Neural cell (in vitro differentiated cells): ENCODE measurements at regions not wholly inside any gene's neighbourhood (a gene's known extent, or its start where the extent isn't known, plus 50 kb on each side); places are given as distances from the start of the nearest gene placed in this dataset.

Experiments used
- H2AFZ ChIP-seq: fragments of 200-600, 300-800 bp; sonication (generic), shearing (Covaris generic); 2 replicates; pipeline ENCODE4 v1.6.0; 2014; ENCODE audit warnings: low read depth, mild to moderate bottlenecking, antibody characterized with exemption, low read length, moderate library complexity
- H3F3A ChIP-seq: fragments of 200-600 bp; shearing (Covaris generic); 2 replicates; pipeline ENCODE4 v1.6.1; 2016; ENCODE audit warnings: mild to moderate bottlenecking, moderate library complexity, mixed read lengths, antibody characterized with exemption, low read length; ENCODE audit not compliant: insufficient read depth, poor library complexity, severe bottlenecking
- H3K27ac ChIP-seq: fragments of 200-600, 300-800 bp; sonication (generic), shearing (Covaris generic); 2 replicates; pipeline ENCODE4 v1.5.1; 2014; ENCODE audit warnings: mild to moderate bottlenecking, low read length, moderate library complexity
- H3K27me3 ChIP-seq: fragments of 300-800, 200-600 bp; sonication (generic), shearing (Covaris generic); 2 replicates; pipeline ENCODE4 v1.6.0; 2014; ENCODE audit warnings: mild to moderate bottlenecking, low read depth, low read length, moderate library complexity; ENCODE audit not compliant: insufficient read depth
- H3K36me3 ChIP-seq: fragments of 300-800, 200-600 bp; sonication (generic), shearing (Covaris generic); 2 replicates; pipeline ENCODE4 v1.5.1; 2014; ENCODE audit warnings: mild to moderate bottlenecking, antibody characterized with exemption, low read length, moderate library complexity; ENCODE audit not compliant: insufficient read depth
- H3K4me2 ChIP-seq: fragments of 300-800, 200-600 bp; sonication (generic), shearing (Covaris generic); 2 replicates; pipeline ENCODE4 v1.6.0; 2014; ENCODE audit warnings: mild to moderate bottlenecking, low read length
- H3K4me3 ChIP-seq: fragments of 300-800, 200-600 bp; sonication (generic), shearing (Covaris generic); 2 replicates; pipeline ENCODE4 v1.5.1; 2014; ENCODE audit warnings: mild to moderate bottlenecking, low read length, moderate library complexity
- H3K79me2 ChIP-seq: fragments of 200-600 bp; shearing (Covaris generic); replicated peaks from 2 replicates; pipeline ENCODE4 v1.6.0; 2014; ENCODE audit warnings: mild to moderate bottlenecking, low read length, moderate library complexity; ENCODE audit not compliant: insufficient read depth
- H3K9ac ChIP-seq: fragments of 300-800, 200-600 bp; sonication (generic), shearing (Covaris generic); 2 replicates; pipeline ENCODE4 v1.6.1; 2016; ENCODE audit warnings: mild to moderate bottlenecking, low read length, mixed read lengths
- H3K9me2 ChIP-seq: fragments of 200-600 bp; shearing (Covaris generic); 2 replicates; pipeline ENCODE4 v1.6.1; 2016; ENCODE audit warnings: mild to moderate bottlenecking, low read length, mixed read lengths; ENCODE audit not compliant: insufficient read depth
- H3K9me3 ChIP-seq: fragments of 200-600, 300-800 bp; sonication (generic), shearing (Covaris generic); 2 replicates; pipeline ENCODE4 v1.6.1; 2016; ENCODE audit warnings: mild to moderate bottlenecking, mixed run types, low read length, moderate library complexity, mixed read lengths
- H4K20me1 ChIP-seq: fragments of 200-600 bp; shearing (Covaris generic); 2 replicates; pipeline ENCODE4 v1.6.1; 2016; ENCODE audit warnings: mild to moderate bottlenecking, mixed run types; ENCODE audit not compliant: insufficient read depth
- CTCF ChIP-seq: fragments of 450-650 bp; IDR thresholded peaks from 2 replicates; pipeline ENCODE4 v1.5.1; 2014; ENCODE audit warnings: antibody characterized with exemption, mild to moderate bottlenecking, moderate library complexity; ENCODE audit not compliant: poor library complexity, severe bottlenecking
- EP300 ChIP-seq: fragments of 450-650 bp; conservative IDR thresholded peaks from 2 replicates; pipeline ENCODE4 v1.6.1; 2014; ENCODE audit warnings: antibody characterized with exemption, mild to moderate bottlenecking, moderate library complexity; ENCODE audit not compliant: poor library complexity, severe bottlenecking
- EZH2 ChIP-seq: fragments of 200-600, 300-800 bp; shearing (Covaris generic), sonication (generic); IDR thresholded peaks from 2 replicates; pipeline ENCODE4 v1.6.1; 2014; ENCODE audit warnings: antibody characterized with exemption, low read length, borderline replicate concordance, mild to moderate bottlenecking; ENCODE audit not compliant: insufficient read depth, poor library complexity, severe bottlenecking
- MXI1 ChIP-seq: fragments of 450-650 bp; conservative IDR thresholded peaks from 2 replicates; pipeline ENCODE4 v1.6.1; 2014; ENCODE audit warnings: antibody characterized with exemption, mild to moderate bottlenecking; ENCODE audit not compliant: poor library complexity, severe bottlenecking
- POLR2AphosphoS5 ChIP-seq: IDR thresholded peaks from 2 replicates; pipeline ENCODE4 v1.6.1; 2012
- RAD21 ChIP-seq: fragments of 450-650 bp; conservative IDR thresholded peaks from 2 replicates; pipeline ENCODE4 v1.6.1; 2014; ENCODE audit warnings: antibody characterized with exemption, mild to moderate bottlenecking, moderate library complexity
- REST ChIP-seq: IDR thresholded peaks from 2 replicates; pipeline ENCODE4 v1.6.1; 2012; ENCODE audit warnings: borderline replicate concordance
- SMC3 ChIP-seq: fragments of 450-650 bp; conservative IDR thresholded peaks from 2 replicates; pipeline ENCODE4 v1.6.1; 2014; ENCODE audit warnings: antibody characterized with exemption, mild to moderate bottlenecking, moderate library complexity; ENCODE audit not compliant: poor library complexity
- TAF1 ChIP-seq: IDR thresholded peaks from 2 replicates; pipeline ENCODE4 v1.6.1; 2012; ENCODE audit warnings: low read depth

- H4K20me1 ChIP-seq: no peaks in the 10 kb centered on the region
- H3K9ac ChIP-seq: no peak overlapping the region
- no peaks in the 10 kb centered on the region for H3K9me2 ChIP-seq
- H3K36me3 ChIP-seq: no peaks in the 10 kb centered on the region
- H3K79me2 ChIP-seq: no peaks in the 10 kb centered on the region
- H3K4me3 ChIP-seq: no peak overlapping the region
- H3K27ac ChIP-seq: no peak overlapping the region
- H2AFZ ChIP-seq: no peak overlapping the region
- H3F3A ChIP-seq: no peaks in the 10 kb centered on the region
- H3K27me3 ChIP-seq: no peaks in the 10 kb centered on the region
- no peak for TF ChIP-seq CTCF
- TF ChIP-seq SMC3: no peak
- TF ChIP-seq POLR2AphosphoS5: no peak
- no peak for TF ChIP-seq MXI1
- no peak for TF ChIP-seq EZH2
- no peak for TF ChIP-seq TAF1
- TF ChIP-seq RAD21: no peak
- TF ChIP-seq REST: no peak
- no peak for TF ChIP-seq EP300
- H3K4me2 ChIP-seq: no peak overlapping the region
- H3K9me3 ChIP-seq: no peaks in the 10 kb centered on the region
These were observed 618.7 kb upstream of the BRINP3 start for GRCh38 chr1:191096405-191096804.

- Histone ChIP-seq H3F3A (peaks cover 3% of the 10 kb centered on the region), H3K27me3 (no peaks in the 10 kb centered on the region), H3K9ac (no peak overlapping the region), H3K79me2 (no peaks in the 10 kb centered on the region), H2AFZ (no peak overlapping the region), H3K9me2 (no peaks in the 10 kb centered on the region), H3K36me3 (no peaks in the 10 kb centered on the region), H3K4me3 (no peak overlapping the region), H3K9me3 (no peaks in the 10 kb centered on the region), H3K4me2 (no peak overlapping the region), H3K27ac (no peak overlapping the region), H4K20me1 (no peaks in the 10 kb centered on the region)
- TF ChIP-seq EP300 (no peak), REST (no peak), SMC3 (no peak), POLR2AphosphoS5 (no peak), CTCF (no peak), EZH2 (no peak), RAD21 (no peak), TAF1 (no peak), MXI1 (no peak)
These were observed 622.0 kb upstream of the BRINP3 start for GRCh38 chr1:191099696-191100095.
